ENCODE measurements at regions not wholly inside any gene's neighbourhood (a gene's known extent, or its start where the extent isn't known, plus 50 kb on each side); places are given as distances from the start of the nearest gene placed in this dataset.
"Not testable (repeated sequence)": the region's sequence is repeated elsewhere in the genome, so short reads cannot be mapped to it uniquely, and the experiment has no call there.

- H3K27me3 ChIP-seq (replicated peaks; ENCODE audit: control insufficient read depth, insufficient read depth, low read length), result no peaks in the 10 kb centered on the region
- no peak overlapping the region for H3K4me3 ChIP-seq (ENCODE audit: low read length)
- H3K9ac ChIP-seq (ENCODE audit: low read length), result no peak overlapping the region
- peak; percentile 19 for DNase-seq (ENCODE audit: low read depth)
- no peaks in the 10 kb centered on the region for H3K36me3 ChIP-seq (ENCODE audit: control insufficient read depth, insufficient read depth, low read length, severe bottlenecking)
- H3K9me3 ChIP-seq (ENCODE audit: control insufficient read depth, low read length), result no peaks in the 10 kb centered on the region
- H3K4me1 ChIP-seq (ENCODE audit: control insufficient read depth, insufficient read depth, low read length), result no peaks in the 10 kb centered on the region
These were observed 169.7 kb upstream of the LRP1B start for GRCh38 chr2:142300517-142300916.

GRCh38 chr2:142299021-142299420 is 168.2 kb upstream of the LRP1B start:
- H3K9me3 ChIP-seq (ENCODE audit: control insufficient read depth, low read length), result no peaks in the 10 kb centered on the region
- H3K27me3 ChIP-seq (replicated peaks; ENCODE audit: control insufficient read depth, insufficient read depth, low read length), result no peaks in the 10 kb centered on the region
- no peaks in the 10 kb centered on the region for H3K4me1 ChIP-seq (ENCODE audit: control insufficient read depth, insufficient read depth, low read length)
- H3K9ac ChIP-seq (ENCODE audit: low read length), result no peak overlapping the region
- DNase-seq (ENCODE audit: low read depth), result no peak
- no peaks in the 10 kb centered on the region for H3K36me3 ChIP-seq (ENCODE audit: control insufficient read depth, insufficient read depth, low read length, severe bottlenecking)
- H3K4me3 ChIP-seq (ENCODE audit: low read length), result no peak overlapping the region

DNA sequence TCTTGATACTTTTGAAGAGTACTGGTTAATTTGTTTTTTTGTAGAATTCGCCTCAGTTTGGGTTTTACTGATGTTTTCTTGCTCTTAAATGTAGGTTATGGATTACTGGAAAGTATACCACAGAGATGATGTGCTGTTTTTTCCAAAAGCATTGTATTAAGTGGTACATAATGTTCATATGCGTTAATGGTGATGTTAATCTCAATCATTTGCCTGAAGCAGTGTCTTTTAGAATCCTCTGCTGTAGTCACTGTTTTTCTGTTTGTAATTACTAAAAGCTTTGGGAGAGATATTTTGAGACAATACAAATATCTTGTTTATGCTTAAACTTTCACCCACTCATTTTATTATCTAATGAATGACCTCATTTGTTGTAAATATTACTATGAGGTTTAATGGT is 163.4 kb upstream of the LRP1B start:
- Histone ChIP-seq H3K27me3 (replicated peaks; ENCODE audit: control insufficient read depth, insufficient read depth, low read length) (no peaks in the 10 kb centered on the region), H3K4me3 (ENCODE audit: low read length) (no peak overlapping the region)
- DNase-seq (ENCODE audit: low read depth), result no peak

DNA sequence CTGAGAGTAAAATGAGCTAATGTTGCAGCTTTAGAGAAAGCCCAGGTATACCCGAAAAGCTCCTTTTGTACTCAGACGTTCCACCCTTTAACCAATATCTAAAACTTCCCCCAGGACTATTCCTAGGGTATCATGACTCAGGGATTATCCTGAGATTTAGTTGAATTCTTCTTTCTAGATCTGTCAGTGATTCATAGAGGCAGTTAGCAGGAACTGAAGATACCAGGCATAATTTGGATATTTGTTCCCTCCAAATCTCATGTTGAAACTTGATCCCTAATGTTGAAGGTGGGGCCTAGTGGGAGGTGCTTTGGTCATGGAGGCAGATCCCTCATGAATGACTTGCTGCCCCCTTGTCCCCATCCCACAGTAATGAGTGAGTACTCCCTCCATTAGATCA is 161.2 kb upstream of the LRP1B start:
- Histone ChIP-seq H3K4me1 (ENCODE audit: control insufficient read depth, insufficient read depth, low read length) (no peaks in the 10 kb centered on the region), H3K36me3 (ENCODE audit: control insufficient read depth, insufficient read depth, low read length, severe bottlenecking) (no peaks in the 10 kb centered on the region), H3K9me3 (ENCODE audit: control insufficient read depth, low read length) (no peaks in the 10 kb centered on the region), H3K27me3 (replicated peaks; ENCODE audit: control insufficient read depth, insufficient read depth, low read length) (no peaks in the 10 kb centered on the region), H3K9ac (ENCODE audit: low read length) (no peak overlapping the region), H3K4me3 (ENCODE audit: low read length) (no peak overlapping the region)
- DNase-seq (ENCODE audit: low read depth), result peak; percentile 57

More for the DNA sequence above, 163.4 kb upstream of the LRP1B start:
- no peak overlapping the region for H3K9ac ChIP-seq (ENCODE audit: low read length)
- no peaks in the 10 kb centered on the region for H3K9me3 ChIP-seq (ENCODE audit: control insufficient read depth, low read length)
- no peaks in the 10 kb centered on the region for H3K36me3 ChIP-seq (ENCODE audit: control insufficient read depth, insufficient read depth, low read length, severe bottlenecking)
- no peaks in the 10 kb centered on the region for H3K4me1 ChIP-seq (ENCODE audit: control insufficient read depth, insufficient read depth, low read length)

GRCh38 chr2:142290931-142291330 is 160.1 kb upstream of the LRP1B start:
- Histone ChIP-seq H3K27me3 (replicated peaks; ENCODE audit: control insufficient read depth, insufficient read depth, low read length) (no peaks in the 10 kb centered on the region), H3K4me3 (ENCODE audit: low read length) (no peak overlapping the region), H3K36me3 (ENCODE audit: control insufficient read depth, insufficient read depth, low read length, severe bottlenecking) (no peaks in the 10 kb centered on the region), H3K9ac (ENCODE audit: low read length) (no peak overlapping the region), H3K9me3 (ENCODE audit: control insufficient read depth, low read length) (no peaks in the 10 kb centered on the region), H3K4me1 (ENCODE audit: control insufficient read depth, insufficient read depth, low read length) (no peaks in the 10 kb centered on the region)
- peak; percentile 49 for DNase-seq (ENCODE audit: low read depth)

- no peaks in the 10 kb centered on the region for H3K27me3 ChIP-seq (replicated peaks; ENCODE audit: control insufficient read depth, insufficient read depth, low read length)
- no peaks in the 10 kb centered on the region for H3K36me3 ChIP-seq (ENCODE audit: control insufficient read depth, insufficient read depth, low read length, severe bottlenecking)
- DNase-seq (ENCODE audit: low read depth), result no peak
- no peak overlapping the region for H3K9ac ChIP-seq (ENCODE audit: low read length)
- H3K4me1 ChIP-seq (ENCODE audit: control insufficient read depth, insufficient read depth, low read length), result no peaks in the 10 kb centered on the region
- H3K4me3 ChIP-seq (ENCODE audit: low read length), result no peak overlapping the region
- no peaks in the 10 kb centered on the region for H3K9me3 ChIP-seq (ENCODE audit: control insufficient read depth, low read length)
These were observed 155.8 kb upstream of the LRP1B start for GRCh38 chr2:142286618-142287017.

GRCh38 chr2:142285480-142285879 is 154.7 kb upstream of the LRP1B start:
- no peak for DNase-seq (ENCODE audit: low read depth)
- H3K36me3 ChIP-seq (ENCODE audit: control insufficient read depth, insufficient read depth, low read length, severe bottlenecking), result no peaks in the 10 kb centered on the region

DNA sequence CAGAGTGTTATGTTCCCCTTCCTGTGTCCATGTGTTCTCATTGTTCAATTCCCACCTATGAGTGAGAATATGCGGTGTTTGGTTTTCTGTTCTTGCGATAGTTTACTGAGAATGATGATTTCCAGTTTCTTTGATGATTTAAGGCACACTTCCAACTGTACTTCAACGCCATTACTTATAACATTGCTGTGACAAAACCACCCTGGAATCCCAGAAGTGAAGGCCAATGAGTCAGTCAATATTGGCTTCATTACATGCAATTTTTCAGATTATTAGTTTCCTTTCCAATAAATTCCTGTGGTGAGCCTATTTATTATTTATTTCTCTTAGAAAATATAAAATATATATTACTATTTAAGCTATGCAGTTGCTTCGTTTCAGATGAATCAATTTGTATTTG is 153.5 kb upstream of the LRP1B start:
- DNase-seq (ENCODE audit: low read depth); H3K4me1 ChIP-seq (ENCODE audit: control insufficient read depth, insufficient read depth, low read length): not testable (repeated sequence)

More at GRCh38 chr2:142285480-142285879, 154.7 kb upstream of the LRP1B start:
- H3K9ac ChIP-seq (ENCODE audit: low read length), result no peak overlapping the region
- no peaks in the 10 kb centered on the region for H3K4me1 ChIP-seq (ENCODE audit: control insufficient read depth, insufficient read depth, low read length)
- H3K27me3 ChIP-seq (replicated peaks; ENCODE audit: control insufficient read depth, insufficient read depth, low read length), result no peaks in the 10 kb centered on the region
- no peaks in the 10 kb centered on the region for H3K9me3 ChIP-seq (ENCODE audit: control insufficient read depth, low read length)
- H3K4me3 ChIP-seq (ENCODE audit: low read length), result no peak overlapping the region

GRCh38 chr2:142280831-142281230 is 150.0 kb upstream of the LRP1B start:
- Histone ChIP-seq H3K36me3 (ENCODE audit: control insufficient read depth, insufficient read depth, low read length, severe bottlenecking) (no peaks in the 10 kb centered on the region), H3K9ac (ENCODE audit: low read length) (no peak overlapping the region), H3K9me3 (ENCODE audit: control insufficient read depth, low read length) (no peaks in the 10 kb centered on the region), H3K4me3 (ENCODE audit: low read length) (no peak overlapping the region), H3K4me1 (ENCODE audit: control insufficient read depth, insufficient read depth, low read length) (no peaks in the 10 kb centered on the region), H3K27me3 (replicated peaks; ENCODE audit: control insufficient read depth, insufficient read depth, low read length) (no peaks in the 10 kb centered on the region)
- no peak for DNase-seq (ENCODE audit: low read depth)

More for the DNA sequence above, 153.5 kb upstream of the LRP1B start:
- H3K27me3 ChIP-seq (replicated peaks; ENCODE audit: control insufficient read depth, insufficient read depth, low read length); H3K9ac ChIP-seq (ENCODE audit: low read length); H3K9me3 ChIP-seq (ENCODE audit: control insufficient read depth, low read length); H3K36me3 ChIP-seq (ENCODE audit: control insufficient read depth, insufficient read depth, low read length, severe bottlenecking); H3K4me3 ChIP-seq (ENCODE audit: low read length): not testable (repeated sequence)

DNA sequence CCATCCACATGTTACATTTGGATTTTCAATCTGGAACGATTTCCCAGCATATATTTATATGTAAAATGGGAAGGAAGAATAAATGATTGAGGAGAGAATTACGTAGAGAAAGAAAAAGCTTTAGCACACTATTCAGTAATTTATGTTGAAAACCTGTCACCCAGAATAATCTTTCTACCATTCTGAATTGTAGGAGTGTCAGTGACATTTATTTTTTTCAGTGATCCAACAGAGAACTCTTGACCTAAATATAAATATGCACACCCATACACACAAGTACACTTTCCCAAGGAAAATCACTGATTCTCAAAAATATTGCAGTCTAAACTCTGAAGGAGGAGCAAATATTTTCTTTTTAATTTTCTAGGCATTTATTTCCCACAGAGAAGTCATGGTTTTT is 140.2 kb upstream of the LRP1B start:
- H3K9ac ChIP-seq (ENCODE audit: low read length), result no peak overlapping the region
- no peaks in the 10 kb centered on the region for H3K9me3 ChIP-seq (ENCODE audit: control insufficient read depth, low read length)
- H3K36me3 ChIP-seq (ENCODE audit: control insufficient read depth, insufficient read depth, low read length, severe bottlenecking), result no peaks in the 10 kb centered on the region
- H3K27me3 ChIP-seq (replicated peaks; ENCODE audit: control insufficient read depth, insufficient read depth, low read length), result peaks cover 3% of the 10 kb centered on the region
- DNase-seq (ENCODE audit: low read depth), result no peak
- H3K4me3 ChIP-seq (ENCODE audit: low read length), result no peak overlapping the region
- H3K4me1 ChIP-seq (ENCODE audit: control insufficient read depth, insufficient read depth, low read length), result no peaks in the 10 kb centered on the region

- no peaks in the 10 kb centered on the region for H3K4me1 ChIP-seq (ENCODE audit: control insufficient read depth, insufficient read depth, low read length)
These were observed 139.5 kb upstream of the LRP1B start for GRCh38 chr2:142270291-142270690.

DNA sequence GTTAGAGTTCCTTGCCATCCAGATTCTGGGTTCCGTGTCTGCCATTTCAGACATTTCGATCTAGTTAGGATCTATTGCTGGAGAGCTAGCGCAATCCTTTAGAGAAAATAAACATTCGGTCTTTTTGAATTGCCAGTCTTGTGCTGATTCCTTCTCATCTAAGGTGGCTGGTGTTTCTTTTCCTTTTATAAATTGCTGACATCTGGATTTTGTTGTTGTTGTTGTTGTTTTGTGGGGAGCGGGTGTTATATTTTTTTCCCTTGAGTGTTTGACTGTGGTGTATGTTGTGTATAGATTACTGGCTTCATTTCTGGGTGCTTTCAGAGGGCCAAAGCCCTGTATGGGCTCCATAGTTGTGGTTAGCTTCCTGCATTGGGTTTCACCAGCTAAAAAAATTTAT is 128.5 kb upstream of the LRP1B start:
- DNase-seq (ENCODE audit: low read depth), result no peak
- Histone ChIP-seq H3K4me3 (ENCODE audit: low read length) (no peak overlapping the region), H3K9me3 (ENCODE audit: control insufficient read depth, low read length) (peaks cover 15% of the 10 kb centered on the region)

More at GRCh38 chr2:142270291-142270690, 139.5 kb upstream of the LRP1B start:
- H3K9ac ChIP-seq (ENCODE audit: low read length), result no peak overlapping the region
- H3K4me3 ChIP-seq (ENCODE audit: low read length), result no peak overlapping the region
- peaks cover 3% of the 10 kb centered on the region for H3K27me3 ChIP-seq (replicated peaks; ENCODE audit: control insufficient read depth, insufficient read depth, low read length)
- H3K36me3 ChIP-seq (ENCODE audit: control insufficient read depth, insufficient read depth, low read length, severe bottlenecking), result no peaks in the 10 kb centered on the region
- H3K9me3 ChIP-seq (ENCODE audit: control insufficient read depth, low read length), result no peaks in the 10 kb centered on the region
- DNase-seq (ENCODE audit: low read depth), result no peak

More for the DNA sequence above, 128.5 kb upstream of the LRP1B start:
- Histone ChIP-seq H3K27me3 (replicated peaks; ENCODE audit: control insufficient read depth, insufficient read depth, low read length) (no peaks in the 10 kb centered on the region), H3K36me3 (ENCODE audit: control insufficient read depth, insufficient read depth, low read length, severe bottlenecking) (no peaks in the 10 kb centered on the region), H3K4me1 (ENCODE audit: control insufficient read depth, insufficient read depth, low read length) (no peaks in the 10 kb centered on the region), H3K9ac (ENCODE audit: low read length) (no peak overlapping the region)

All from adipocyte (in vitro differentiated cells).